GM12872 (cell line): ENCODE measurements at regions not wholly inside any gene's neighbourhood (a gene's known extent, or its start where the extent isn't known, plus 50 kb on each side); places are given as distances from the start of the nearest gene placed in this dataset.

Experiments used
- CTCF ChIP-seq: IDR thresholded peaks from 3 replicates; pipeline ENCODE4 v1.5.1; 2011; ENCODE audit warnings: low read depth, mild to moderate bottlenecking, low read length, moderate library complexity; ENCODE audit not compliant: insufficient read depth

GRCh38 chr20:24842274-24842917 is 106.7 kb upstream of the CST7 start:
- TF ChIP-seq CTCF = no peak

GRCh38 chr20:24842918-24843715 is 106.0 kb upstream of the CST7 start:
- no peak for TF ChIP-seq CTCF

GRCh38 chr20:24850176-24850575 is 98.9 kb upstream of the CST7 start:
- TF ChIP-seq CTCF = no peak

GRCh38 chr20:24851346-24852019 is 97.6 kb upstream of the CST7 start:
- TF ChIP-seq CTCF = no peak

- no peak for TF ChIP-seq CTCF
Measured at GRCh38 chr20:24853916-24854315, 95.2 kb upstream of the CST7 start.

- TF ChIP-seq CTCF = no peak
Measured at GRCh38 chr20:24855848-24856247, 93.2 kb upstream of the CST7 start.

GRCh38 chr20:24859539-24859938 is 89.5 kb upstream of the CST7 start:
- no peak for TF ChIP-seq CTCF
